Activated CD8-positive, alpha-beta memory T cell treated with anti-CD3 and anti-CD28 coated beads for 4 hours (primary cell): ENCODE measurements at regions not wholly inside any gene's neighbourhood (a gene's known extent, or its start where the extent isn't known, plus 50 kb on each side); places are given as distances from the start of the nearest gene placed in this dataset.

Experiments
- DNase-seq, 2 donors: peaks; one replicate each; pipeline ENCODE4 v3.0.0-alpha.2; 2020; ENCODE audit warnings: low read depth in 2 of 2

- DNase-seq: no peak
These were observed 515.4 kb upstream of the RAB6C start for GRCh38 chr2:129464036-129464435.

- no peak for DNase-seq
These were observed 514.8 kb upstream of the RAB6C start for GRCh38 chr2:129464631-129465030.

- no peak for DNase-seq
These were observed 514.4 kb upstream of the RAB6C start for GRCh38 chr2:129465045-129465444.

GRCh38 chr2:129466389-129466788 lies 513.1 kb upstream of the RAB6C start:
- DNase-seq: no peak

GRCh38 chr2:129467012-129467779 lies 512.3 kb upstream of the RAB6C start:
- no peak for DNase-seq

GRCh38 chr2:129467941-129468340 lies 511.5 kb upstream of the RAB6C start:
- DNase-seq: no peak

- no peak for DNase-seq
These were observed 510.6 kb upstream of the RAB6C start for GRCh38 chr2:129468879-129469278.

- no peak for DNase-seq
These were observed 510.1 kb upstream of the RAB6C start for GRCh38 chr2:129469389-129469788.

- no peak for DNase-seq
These were observed 509.6 kb upstream of the RAB6C start for GRCh38 chr2:129469871-129470270.

- DNase-seq: no peak
These were observed 500.5 kb upstream of the RAB6C start for GRCh38 chr2:129478902-129479517.

GRCh38 chr2:129479892-129480291 lies 499.6 kb upstream of the RAB6C start:
- no peak for DNase-seq

GRCh38 chr2:129480790-129481189 lies 498.7 kb upstream of the RAB6C start:
- no peak for DNase-seq

- no peak for DNase-seq
These were observed 497.9 kb upstream of the RAB6C start for GRCh38 chr2:129481306-129482219.

- DNase-seq: no peak
These were observed 496.8 kb upstream of the RAB6C start for GRCh38 chr2:129482626-129483025.

GRCh38 chr2:129483366-129483765 lies 496.1 kb upstream of the RAB6C start:
- DNase-seq: no peak

- no peak for DNase-seq
These were observed 494.2 kb upstream of the RAB6C start for GRCh38 chr2:129484999-129485897.

- DNase-seq: no peak
These were observed 491.1 kb upstream of the RAB6C start for GRCh38 chr2:129488376-129488775.

- no peak for DNase-seq
These were observed 488.8 kb upstream of the RAB6C start for GRCh38 chr2:129490641-129491040.

GRCh38 chr2:129491308-129491707 lies 488.2 kb upstream of the RAB6C start:
- no peak for DNase-seq

- no peak for DNase-seq
These were observed 486.9 kb upstream of the RAB6C start for GRCh38 chr2:129492548-129492947.

GRCh38 chr2:129499747-129500146 lies 479.7 kb upstream of the RAB6C start:
- DNase-seq: no peak
